ENCODE measurements at regions not wholly inside any gene's neighbourhood (a gene's known extent, or its start where the extent isn't known, plus 50 kb on each side); places are given as distances from the start of the nearest gene placed in this dataset.

DNA sequence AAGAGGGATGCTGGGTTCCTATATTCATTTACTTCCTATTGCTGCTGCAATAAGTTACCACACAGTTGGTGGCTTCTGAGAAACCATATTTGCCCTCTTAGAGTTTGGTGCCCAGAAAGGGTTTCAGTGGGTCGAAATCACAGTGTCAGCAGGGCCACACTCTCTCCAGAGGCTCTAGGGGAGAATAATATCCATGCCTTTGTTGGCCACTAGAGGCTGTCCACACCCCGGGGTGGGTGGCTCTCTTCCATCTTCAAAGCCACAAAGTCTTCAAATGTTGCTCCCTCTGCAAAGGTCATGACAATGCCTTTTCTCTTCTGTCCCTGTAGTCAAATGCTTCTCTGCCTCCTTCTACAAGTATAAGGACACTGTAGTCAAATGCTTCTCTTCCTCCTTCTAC lies 989.4 kb downstream of the CCSER2 start:
- Mint-ChIP-seq H3K9me3 (peaks cover 2% of the 10 kb centered on the region), H3K4me1 (ENCODE audit: low read depth) (no peaks in the 10 kb centered on the region), H3K27me3 (no peaks in the 10 kb centered on the region), H3K36me3 (ENCODE audit: low read depth) (no peaks in the 10 kb centered on the region), H3K27ac (no peak overlapping the region), H3K4me3 (no peak overlapping the region)
- POLR2A ChIA-PET: no interaction called here
- no peaks in the 10 kb centered on the region for H3K36me3 ChIP-seq (ENCODE audit: insufficient read depth, low read length)
- TF ChIP-seq, protein P1, sequence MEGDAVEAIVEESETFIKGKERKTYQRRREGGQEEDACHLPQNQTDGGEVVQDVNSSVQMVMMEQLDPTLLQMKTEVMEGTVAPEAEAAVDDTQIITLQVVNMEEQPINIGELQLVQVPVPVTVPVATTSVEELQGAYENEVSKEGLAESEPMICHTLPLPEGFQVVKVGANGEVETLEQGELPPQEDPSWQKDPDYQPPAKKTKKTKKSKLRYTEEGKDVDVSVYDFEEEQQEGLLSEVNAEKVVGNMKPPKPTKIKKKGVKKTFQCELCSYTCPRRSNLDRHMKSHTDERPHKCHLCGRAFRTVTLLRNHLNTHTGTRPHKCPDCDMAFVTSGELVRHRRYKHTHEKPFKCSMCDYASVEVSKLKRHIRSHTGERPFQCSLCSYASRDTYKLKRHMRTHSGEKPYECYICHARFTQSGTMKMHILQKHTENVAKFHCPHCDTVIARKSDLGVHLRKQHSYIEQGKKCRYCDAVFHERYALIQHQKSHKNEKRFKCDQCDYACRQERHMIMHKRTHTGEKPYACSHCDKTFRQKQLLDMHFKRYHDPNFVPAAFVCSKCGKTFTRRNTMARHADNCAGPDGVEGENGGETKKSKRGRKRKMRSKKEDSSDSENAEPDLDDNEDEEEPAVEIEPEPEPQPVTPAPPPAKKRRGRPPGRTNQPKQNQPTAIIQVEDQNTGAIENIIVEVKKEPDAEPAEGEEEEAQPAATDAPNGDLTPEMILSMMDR (IDR thresholded peaks at IDR 0.05): no peak
- H3K27me3 ChIP-seq (ENCODE audit: control insufficient read depth in 1 of 2, insufficient read depth in 2 of 2, low read length in 2 of 2): no peaks in the 10 kb centered on the region
- no peak overlapping the region for H3K27ac ChIP-seq (ENCODE audit: low read depth in 1 of 2, low read length in 2 of 2)
- no peaks in the 10 kb centered on the region for H3K4me1 ChIP-seq (ENCODE audit: insufficient read depth, low read length)
- DNase-seq (no peak), ATAC-seq (ENCODE audit: poor library complexity) (no peak)
- no peak overlapping the region for H3K4me3 ChIP-seq (ENCODE audit: low read length)
- CTCF ChIA-PET: no interaction called here
- H3K9me3 ChIP-seq (ENCODE audit: control insufficient read depth in 1 of 2, insufficient read depth in 1 of 2, low read length in 2 of 2): no peaks in the 10 kb centered on the region
- intact Hi-C loops (cut with DNase I, micrococcal nuclease): no loop called here

DNA sequence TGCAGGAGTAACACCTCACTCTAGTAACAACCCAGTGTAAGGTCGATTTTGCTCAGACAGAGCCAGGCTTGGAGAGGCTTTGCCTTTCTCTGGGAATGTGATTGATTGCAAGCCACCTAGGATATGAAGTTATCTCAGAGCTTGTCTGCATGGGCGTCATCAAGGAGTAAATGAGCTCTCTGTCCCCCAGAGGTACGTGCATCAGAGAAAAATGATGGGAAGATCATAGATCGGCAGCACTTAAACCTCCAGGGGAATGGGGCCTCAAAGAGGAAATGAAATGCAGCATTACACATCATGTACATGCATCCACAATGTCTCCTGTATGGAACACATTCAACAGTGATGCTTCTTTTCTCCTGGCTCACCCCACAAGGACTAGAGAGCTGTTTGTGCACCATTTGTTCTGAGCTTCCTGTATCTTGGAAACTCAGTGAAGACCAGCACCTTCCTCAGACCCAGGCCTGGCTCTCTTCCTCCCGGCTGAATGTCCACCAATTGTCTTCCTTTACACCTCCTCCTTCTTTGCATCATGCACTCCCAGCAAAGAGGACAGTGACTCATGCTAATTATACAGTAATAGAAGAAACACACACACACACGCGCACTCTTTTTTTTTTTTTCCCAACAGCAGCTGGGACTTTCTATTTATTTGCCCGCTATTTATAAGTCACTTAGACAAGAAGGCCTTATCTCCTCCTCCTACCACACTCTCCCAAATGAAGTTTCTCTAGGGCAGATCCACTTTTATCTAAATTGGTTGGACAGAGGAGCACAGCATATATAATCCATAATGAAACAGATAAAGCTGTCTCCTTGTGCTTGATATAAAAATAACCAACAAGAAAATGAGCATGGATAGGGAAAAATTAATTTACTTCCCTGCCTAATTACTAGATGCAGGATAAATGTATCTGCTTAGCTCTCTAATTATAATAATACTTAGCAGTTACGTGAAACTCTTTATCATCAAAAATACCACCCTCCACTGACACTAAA lies 990.7 kb downstream of the CCSER2 start:
- Histone ChIP-seq H3K27ac (ENCODE audit: low read depth in 1 of 2, low read length in 2 of 2) (no peak overlapping the region), H3K4me3 (ENCODE audit: low read length) (no peak overlapping the region), H3K4me1 (ENCODE audit: insufficient read depth, low read length) (no peaks in the 10 kb centered on the region), H3K9me3 (ENCODE audit: control insufficient read depth in 1 of 2, insufficient read depth in 1 of 2, low read length in 2 of 2) (no peaks in the 10 kb centered on the region), H3K36me3 (ENCODE audit: insufficient read depth, low read length) (no peaks in the 10 kb centered on the region), H3K27me3 (ENCODE audit: control insufficient read depth in 1 of 2, insufficient read depth in 2 of 2, low read length in 2 of 2) (no peaks in the 10 kb centered on the region)
- no peak for ATAC-seq (ENCODE audit: poor library complexity)
- Mint-ChIP-seq H3K27ac (no peak overlapping the region), H3K36me3 (ENCODE audit: low read depth) (no peaks in the 10 kb centered on the region), H3K27me3 (no peaks in the 10 kb centered on the region), H3K9me3 (peaks cover 2% of the 10 kb centered on the region), H3K4me1 (ENCODE audit: low read depth) (no peaks in the 10 kb centered on the region), H3K4me3 (no peak overlapping the region)
- intact Hi-C loops (cut with DNase I, micrococcal nuclease): no loop called here
- ChIA-PET CTCF (no interaction called here), POLR2A (no interaction called here)
- DNase-seq: no peak
- TF ChIP-seq, protein P1 (IDR thresholded peaks at IDR 0.05): no peak

DNA sequence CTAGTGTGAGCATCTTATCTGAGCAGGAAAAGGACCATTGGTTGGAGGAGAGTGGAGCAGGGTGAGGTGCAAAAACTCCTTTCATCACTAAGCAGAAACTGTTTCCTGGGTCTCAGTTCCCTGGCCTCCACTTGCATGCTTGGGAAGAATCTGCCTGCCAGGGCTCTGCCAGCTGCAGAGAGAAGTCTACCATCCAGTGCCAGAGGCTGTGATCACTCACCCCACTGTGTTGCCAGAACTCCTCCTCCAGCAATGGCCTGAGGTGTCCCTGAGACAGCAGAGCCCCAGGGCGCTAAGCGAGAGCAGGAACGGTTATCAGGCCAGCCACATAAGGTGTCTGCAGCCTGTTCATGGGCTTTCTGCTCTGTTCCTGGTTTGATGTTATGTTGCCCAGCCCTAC lies 991.4 kb downstream of the CCSER2 start:
- no peaks in the 10 kb centered on the region for H3K4me1 Mint-ChIP-seq (ENCODE audit: low read depth)
- H3K27me3 Mint-ChIP-seq: no peaks in the 10 kb centered on the region
- peaks cover 2% of the 10 kb centered on the region for H3K9me3 Mint-ChIP-seq
- POLR2A ChIA-PET: no interaction called here
- CTCF ChIA-PET: no interaction called here
- Histone ChIP-seq H3K4me1 (ENCODE audit: insufficient read depth, low read length) (no peaks in the 10 kb centered on the region), H3K27ac (ENCODE audit: low read depth in 1 of 2, low read length in 2 of 2) (no peak overlapping the region), H3K4me3 (ENCODE audit: low read length) (no peak overlapping the region), H3K36me3 (ENCODE audit: insufficient read depth, low read length) (no peaks in the 10 kb centered on the region), H3K27me3 (ENCODE audit: control insufficient read depth in 1 of 2, insufficient read depth in 2 of 2, low read length in 2 of 2) (no peaks in the 10 kb centered on the region), H3K9me3 (ENCODE audit: control insufficient read depth in 1 of 2, insufficient read depth in 1 of 2, low read length in 2 of 2) (no peaks in the 10 kb centered on the region)
- H3K27ac Mint-ChIP-seq: no peak overlapping the region
- H3K36me3 Mint-ChIP-seq (ENCODE audit: low read depth): no peaks in the 10 kb centered on the region
- intact Hi-C loops (cut with DNase I, micrococcal nuclease): no loop called here
- DNase-seq (no peak), ATAC-seq (ENCODE audit: poor library complexity) (no peak)
- TF ChIP-seq, protein P1 (IDR thresholded peaks at IDR 0.05): no peak
- no peak overlapping the region for H3K4me3 Mint-ChIP-seq
